MM.1S (cell line): ENCODE measurements at regions not wholly inside any gene's neighbourhood (a gene's known extent, or its start where the extent isn't known, plus 50 kb on each side); places are given as distances from the start of the nearest gene placed in this dataset.

ENCODE experiments used
- CTCF ChIP-seq: fragments of 300-600 bp; sonication (generic); IDR thresholded peaks from 2 replicates; pipeline ENCODE4 v1.5.1; 2016; ENCODE audit warnings: antibody characterized with exemption, low read length, mixed read lengths
- EZH2 ChIP-seq: fragments of 300-600 bp; sonication (generic); optimal IDR thresholded peaks from 2 replicates; pipeline ENCODE3; 2017; ENCODE audit warnings: low read depth, mild to moderate bottlenecking, antibody characterized with exemption, low read length, mixed read lengths
- EZH2phosphoT487 ChIP-seq: fragments of 300-600 bp; sonication (generic); IDR thresholded peaks from 2 replicates; pipeline ENCODE4 v1.6.1; 2018; ENCODE audit warnings: antibody characterized with exemption, low read length

GRCh38 chr2:101596333-101596732 lies 101.2 kb upstream of the MAP4K4 start:
- TF ChIP-seq CTCF (no peak), EZH2phosphoT487 (no peak), EZH2 (no peak)
